H1 (cell line): ENCODE measurements at regions not wholly inside any gene's neighbourhood (a gene's known extent, or its start where the extent isn't known, plus 50 kb on each side); places are given as distances from the start of the nearest gene placed in this dataset.

Experiments
- CHD7 ChIP-seq: fragments of 300-600 bp; sonication (generic); IDR thresholded peaks from 2 replicates; pipeline ENCODE4 v1.7.1; 2012; ENCODE audit warnings: low read length, moderate library complexity, mild to moderate bottlenecking, inconsistent platforms; ENCODE audit not compliant: insufficient replicate concordance
- RFX5 ChIP-seq: IDR thresholded peaks from 2 replicates; pipeline ENCODE4 v1.6.1; 2011; ENCODE audit warnings: low read depth, low read length, improper control_type of control experiment, borderline replicate concordance

- TF ChIP-seq CHD7 (no peak), RFX5 (no peak)
- TF ChIP-seq, all 59 proteins: peak for 1
These were observed 52.3 kb upstream of the NKX1-1 start (continued) for GRCh38 chr4:1458581-1458980.
